A549 (cell line): ENCODE measurements at regions not wholly inside any gene's neighbourhood (a gene's known extent, or its start where the extent isn't known, plus 50 kb on each side); places are given as distances from the start of the nearest gene placed in this dataset.

Source experiments
- ESRRA ChIP-seq: fragments of 150-350 bp; IDR thresholded peaks from 2 replicates; pipeline ENCODE4 v1.6.1; 2014; ENCODE audit warnings: mild to moderate bottlenecking, low read length, borderline replicate concordance
- MAX ChIP-seq: IDR thresholded peaks from 2 replicates; pipeline ENCODE4 v1.6.1; 2012
- POLR2A ChIP-seq: IDR thresholded peaks from 2 replicates; pipeline ENCODE4 v1.6.1; 2012; ENCODE audit warnings: mild to moderate bottlenecking, low read length
- RARB ChIP-seq: fragments of 250-450 bp; sonication (Bioruptor Pico); IDR thresholded peaks from 2 replicates; pipeline ENCODE4 v1.8.0; 2021; ENCODE audit warnings: mild to moderate bottlenecking, moderate library complexity

- TF ChIP-seq POLR2A (no peak), ESRRA (no peak), MAX (no peak), RARB (CRISPR knock-in tag) (no peak)
Measured at GRCh38 chr1:38312753-38313152, 266.2 kb upstream of the POU3F1 start.
